ENCODE measurements at regions not wholly inside any gene's neighbourhood (a gene's known extent, or its start where the extent isn't known, plus 50 kb on each side); places are given as distances from the start of the nearest gene placed in this dataset.

GRCh38 chr6:154561750-154562149 lies 51.3 kb upstream of the CNKSR3 start:
- no peak for TF ChIP-seq CTCF (conservative IDR thresholded peaks at IDR 0.05; ENCODE audit: low read depth)
- CTCF ChIA-PET, result no interaction called here
- no peak for DNase-seq (ENCODE audit: low spot score)
- POLR2A ChIA-PET (ENCODE audit: low non-redundant PET), result no interaction called here
- no peak overlapping the region for H3K27ac ChIP-seq

GRCh38 chr6:154565331-154565730 lies 54.8 kb upstream of the CNKSR3 start:
- no peak overlapping the region for H3K27ac ChIP-seq
- ChIA-PET CTCF (no interaction called here), POLR2A (ENCODE audit: low non-redundant PET) (no interaction called here)
- DNase-seq (ENCODE audit: low spot score), result no peak
- no peak for TF ChIP-seq CTCF (conservative IDR thresholded peaks at IDR 0.05; ENCODE audit: low read depth)

- no peak overlapping the region for H3K27ac ChIP-seq
- DNase-seq (ENCODE audit: low spot score), result no peak
- no peak for TF ChIP-seq CTCF (conservative IDR thresholded peaks at IDR 0.05; ENCODE audit: low read depth)
- ChIA-PET CTCF (interaction anchor here (0.6 kb wide), 1 partner anchor 16 kb away, joined by 3 read pairs; no protein-coding TSS in a partner anchor), POLR2A (ENCODE audit: low non-redundant PET) (no interaction called here)
Measured at GRCh38 chr6:154566866-154567265, 56.4 kb upstream of the CNKSR3 start.

- no peak for DNase-seq (ENCODE audit: low spot score)
- H3K27ac ChIP-seq, result no peak overlapping the region
- no peak for TF ChIP-seq CTCF (conservative IDR thresholded peaks at IDR 0.05; ENCODE audit: low read depth)
- POLR2A ChIA-PET (ENCODE audit: low non-redundant PET), result no interaction called here
- CTCF ChIA-PET, result interaction anchor here (0.6 to 0.7 kb wide), 2 partner anchors 17 to 25 kb away, joined by 3 read pairs; no protein-coding TSS in a partner anchor
Measured at GRCh38 chr6:154567695-154568220, 57.3 kb upstream of the CNKSR3 start.

- no peak for DNase-seq (ENCODE audit: low spot score)
- H3K27ac ChIP-seq, result no peak overlapping the region
- ChIA-PET CTCF (no interaction called here), POLR2A (ENCODE audit: low non-redundant PET) (no interaction called here)
- TF ChIP-seq CTCF (conservative IDR thresholded peaks at IDR 0.05; ENCODE audit: low read depth), result no peak
Measured at GRCh38 chr6:154569156-154569862, 58.8 kb upstream of the CNKSR3 start.

- ChIA-PET POLR2A (ENCODE audit: low non-redundant PET) (no interaction called here), CTCF (no interaction called here)
- no peak overlapping the region for H3K27ac ChIP-seq
- DNase-seq (ENCODE audit: low spot score), result no peak
- TF ChIP-seq CTCF (conservative IDR thresholded peaks at IDR 0.05; ENCODE audit: low read depth), result no peak
Measured at GRCh38 chr6:154570505-154570904, 60.0 kb upstream of the CNKSR3 start.
